K562 (cell line): ENCODE measurements at regions not wholly inside any gene's neighbourhood (a gene's known extent, or its start where the extent isn't known, plus 50 kb on each side); places are given as distances from the start of the nearest gene placed in this dataset.

Experiments used
- BCOR ChIP-seq: fragments of 450-650 bp; IDR thresholded peaks from 2 replicates; pipeline ENCODE4 v1.6.1; 2016
- SMARCA4 ChIP-seq: fragments of 450-650 bp; IDR thresholded peaks from 2 replicates; pipeline ENCODE4 v1.6.1; 2016
- TF ChIP-seq, protein P1 (sequence below): fragments of 250-450 bp; sonication (Bioruptor Pico); IDR thresholded peaks from 2 replicates; pipeline ENCODE4 v1.4.0; 2020

DNA sequence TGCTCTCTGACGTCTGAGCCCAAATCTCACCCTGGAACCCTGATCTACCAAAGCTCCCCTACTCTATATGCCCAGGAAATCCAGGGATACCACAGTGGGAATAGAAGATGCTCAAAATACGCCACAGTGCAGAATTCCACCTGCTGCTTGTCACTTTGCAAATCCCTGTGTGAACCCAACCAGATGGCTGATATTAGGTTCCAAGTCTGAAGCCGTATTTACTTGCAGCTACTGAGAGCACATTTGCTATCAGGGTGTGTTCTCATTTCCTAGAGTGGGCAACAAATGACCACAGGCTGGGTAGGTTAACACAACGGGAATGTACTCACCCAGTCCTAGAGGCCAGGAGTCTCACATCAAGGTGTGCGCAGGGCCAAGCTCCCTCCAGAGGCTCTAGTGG is 126.8 kb downstream of the MXRA5 start:
- TF ChIP-seq BCOR (no peak), SMARCA4 (no peak)
- TF ChIP-seq, protein P1, sequence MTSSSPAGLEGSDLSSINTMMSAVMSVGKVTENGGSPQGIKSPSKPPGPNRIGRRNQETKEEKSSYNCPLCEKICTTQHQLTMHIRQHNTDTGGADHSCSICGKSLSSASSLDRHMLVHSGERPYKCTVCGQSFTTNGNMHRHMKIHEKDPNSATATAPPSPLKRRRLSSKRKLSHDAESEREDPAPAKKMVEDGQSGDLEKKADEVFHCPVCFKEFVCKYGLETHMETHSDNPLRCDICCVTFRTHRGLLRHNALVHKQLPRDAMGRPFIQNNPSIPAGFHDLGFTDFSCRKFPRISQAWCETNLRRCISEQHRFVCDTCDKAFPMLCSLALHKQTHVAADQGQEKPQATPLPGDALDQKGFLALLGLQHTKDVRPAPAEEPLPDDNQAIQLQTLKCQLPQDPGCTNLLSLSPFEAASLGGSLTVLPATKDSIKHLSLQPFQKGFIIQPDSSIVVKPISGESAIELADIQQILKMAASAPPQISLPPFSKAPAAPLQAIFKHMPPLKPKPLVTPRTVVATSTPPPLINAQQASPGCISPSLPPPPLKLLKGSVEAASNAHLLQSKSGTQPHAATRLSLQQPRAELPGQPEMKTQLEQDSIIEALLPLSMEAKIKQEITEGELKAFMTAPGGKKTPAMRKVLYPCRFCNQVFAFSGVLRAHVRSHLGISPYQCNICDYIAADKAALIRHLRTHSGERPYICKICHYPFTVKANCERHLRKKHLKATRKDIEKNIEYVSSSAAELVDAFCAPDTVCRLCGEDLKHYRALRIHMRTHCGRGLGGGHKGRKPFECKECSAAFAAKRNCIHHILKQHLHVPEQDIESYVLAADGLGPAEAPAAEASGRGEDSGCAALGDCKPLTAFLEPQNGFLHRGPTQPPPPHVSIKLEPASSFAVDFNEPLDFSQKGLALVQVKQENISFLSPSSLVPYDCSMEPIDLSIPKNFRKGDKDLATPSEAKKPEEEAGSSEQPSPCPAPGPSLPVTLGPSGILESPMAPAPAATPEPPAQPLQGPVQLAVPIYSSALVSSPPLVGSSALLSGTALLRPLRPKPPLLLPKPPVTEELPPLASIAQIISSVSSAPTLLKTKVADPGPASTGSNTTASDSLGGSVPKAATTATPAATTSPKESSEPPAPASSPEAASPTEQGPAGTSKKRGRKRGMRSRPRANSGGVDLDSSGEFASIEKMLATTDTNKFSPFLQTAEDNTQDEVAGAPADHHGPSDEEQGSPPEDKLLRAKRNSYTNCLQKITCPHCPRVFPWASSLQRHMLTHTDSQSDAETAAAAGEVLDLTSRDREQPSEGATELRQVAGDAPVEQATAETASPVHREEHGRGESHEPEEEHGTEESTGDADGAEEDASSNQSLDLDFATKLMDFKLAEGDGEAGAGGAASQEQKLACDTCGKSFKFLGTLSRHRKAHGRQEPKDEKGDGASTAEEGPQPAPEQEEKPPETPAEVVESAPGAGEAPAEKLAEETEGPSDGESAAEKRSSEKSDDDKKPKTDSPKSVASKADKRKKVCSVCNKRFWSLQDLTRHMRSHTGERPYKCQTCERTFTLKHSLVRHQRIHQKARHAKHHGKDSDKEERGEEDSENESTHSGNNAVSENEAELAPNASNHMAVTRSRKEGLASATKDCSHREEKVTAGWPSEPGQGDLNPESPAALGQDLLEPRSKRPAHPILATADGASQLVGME (CRISPR knock-in tag) = no peak
